A673 (cell line): ENCODE measurements at regions not wholly inside any gene's neighbourhood (a gene's known extent, or its start where the extent isn't known, plus 50 kb on each side); places are given as distances from the start of the nearest gene placed in this dataset.

ENCODE experiments used
- BruUV-seq: library from RNA; stranded (reverse); fragments of 400-500 nt; replicated peaks from 2 replicates; lab custom pipeline; 2021; lab: Mats Ljungman, UMichigan
- CTCF ChIA-PET: fragments of 300-600 bp; sonication (Branson Sonifier 250); formaldehyde crosslinking; loops from one replicate; lab custom pipeline; 2022; ENCODE audit warnings: antibody characterized with exemption; lab: Charles Lee
- POLR2A ChIA-PET: fragments of 300-600 bp; sonication (Branson Sonifier 250); formaldehyde crosslinking; loops from one replicate; lab custom pipeline; 2022; ENCODE audit warnings: antibody characterized with exemption; ENCODE audit not compliant: low non-redundant PET; lab: Charles Lee
- DNase-seq: peaks from one replicate; pipeline ENCODE4 v3.0.0-alpha.2; 2015; ENCODE audit warnings: low spot score
- H3K27ac ChIP-seq: fragments of 200-600 bp; sonication (generic); 2 replicates; pipeline ENCODE4 v1.5.1; 2016; ENCODE audit warnings: mixed run types, low read depth, mild to moderate bottlenecking, mixed read lengths, antibody characterized with exemption, low read length; ENCODE audit not compliant: poor library complexity, severe bottlenecking
- H3K27me3 ChIP-seq: fragments of 200-600 bp; sonication (generic); replicated peaks from 2 replicates; pipeline ENCODE4 v1.6.1; 2017; ENCODE audit warnings: mixed run types, low read depth, mild to moderate bottlenecking, mixed read lengths, antibody characterized with exemption, low read length; ENCODE audit not compliant: insufficient read depth, poor library complexity
- H3K36me3 ChIP-seq: fragments of 200-600 bp; sonication (generic); 2 replicates; pipeline ENCODE4 v1.6.1; 2016; ENCODE audit warnings: mixed run types, mild to moderate bottlenecking, mixed read lengths, antibody characterized with exemption, low read length; ENCODE audit not compliant: insufficient read depth, poor library complexity, severe bottlenecking
- H3K4me1 ChIP-seq: fragments of 200-600 bp; sonication (generic); 2 replicates; pipeline ENCODE4 v1.6.1; 2017; ENCODE audit warnings: mixed run types, mild to moderate bottlenecking, mixed read lengths, antibody characterized with exemption, low read length; ENCODE audit not compliant: insufficient read depth, poor library complexity, severe bottlenecking
- H3K4me3 ChIP-seq: fragments of 200-600 bp; sonication (generic); 2 replicates; pipeline ENCODE4 v1.5.1; 2016; ENCODE audit warnings: low read depth, mixed run types, mild to moderate bottlenecking, mixed read lengths, low read length; ENCODE audit not compliant: poor library complexity, severe bottlenecking
- H3K9me3 ChIP-seq: fragments of 200-600 bp; sonication (generic); 2 replicates; pipeline ENCODE4 v1.6.1; 2016; ENCODE audit warnings: mixed run types, low read depth, mild to moderate bottlenecking, mixed read lengths, antibody characterized with exemption, low read length; ENCODE audit not compliant: poor library complexity, severe bottlenecking
- EZH2 ChIP-seq: fragments of 200-600 bp; sonication (generic); IDR thresholded peaks from 2 replicates; pipeline ENCODE4 v1.6.1; 2017; ENCODE audit warnings: borderline replicate concordance, low read depth, mild to moderate bottlenecking, mixed read lengths, antibody characterized with exemption, low read length; ENCODE audit not compliant: poor library complexity, severe bottlenecking
- intact Hi-C: fragments of 100-400 bp; cut with micrococcal nuclease; formaldehyde crosslinking; loops from one replicate; pipeline ENCODE4 v1.10.0; 2022; ENCODE audit not compliant: unreplicated experiment
- TF ChIP-seq, protein P1 (sequence below): fragments of 300-800, 200-600 bp; sonication (generic); conservative IDR thresholded peaks from 2 replicates; pipeline ENCODE4 v1.5.1; 2017; ENCODE audit warnings: low read depth, mild to moderate bottlenecking, antibody characterized with exemption, low read length, moderate library complexity, mixed read lengths

- H3K4me3 ChIP-seq, result no peak overlapping the region
- CTCF ChIA-PET, result no interaction called here
- peak; percentile 88 for DNase-seq
- no TSS peak for BruUV-seq
- no peaks in the 10 kb centered on the region for H3K27me3 ChIP-seq
- POLR2A ChIA-PET, result interaction anchor here (0.6 kb wide), 1 partner anchor 65 kb away, joined by 5 read pairs; no protein-coding TSS in a partner anchor
- no peak for TF ChIP-seq EZH2
- intact Hi-C loops, result no loop called here
- H3K27ac ChIP-seq, result peak overlapping the region; percentile 48
- H3K4me1 ChIP-seq, result peaks cover 51% of the 10 kb centered on the region
- no peaks in the 10 kb centered on the region for H3K9me3 ChIP-seq
- H3K36me3 ChIP-seq, result no peaks in the 10 kb centered on the region
Observed at GRCh38 chr2:216555274-216555673, 56.6 kb downstream of the RPL37A start.

GRCh38 chr2:216556202-216556601 is 57.6 kb downstream of the RPL37A start:
- peaks cover 42% of the 10 kb centered on the region for H3K4me1 ChIP-seq
- intact Hi-C loops, result no loop called here
- ChIA-PET CTCF (no interaction called here), POLR2A (no interaction called here)
- no peaks in the 10 kb centered on the region for H3K27me3 ChIP-seq
- no peaks in the 10 kb centered on the region for H3K36me3 ChIP-seq
- H3K27ac ChIP-seq, result no peak overlapping the region
- no peak overlapping the region for H3K4me3 ChIP-seq
- no peak for DNase-seq
- H3K9me3 ChIP-seq, result no peaks in the 10 kb centered on the region
- no TSS peak for BruUV-seq
- TF ChIP-seq, protein P1, sequence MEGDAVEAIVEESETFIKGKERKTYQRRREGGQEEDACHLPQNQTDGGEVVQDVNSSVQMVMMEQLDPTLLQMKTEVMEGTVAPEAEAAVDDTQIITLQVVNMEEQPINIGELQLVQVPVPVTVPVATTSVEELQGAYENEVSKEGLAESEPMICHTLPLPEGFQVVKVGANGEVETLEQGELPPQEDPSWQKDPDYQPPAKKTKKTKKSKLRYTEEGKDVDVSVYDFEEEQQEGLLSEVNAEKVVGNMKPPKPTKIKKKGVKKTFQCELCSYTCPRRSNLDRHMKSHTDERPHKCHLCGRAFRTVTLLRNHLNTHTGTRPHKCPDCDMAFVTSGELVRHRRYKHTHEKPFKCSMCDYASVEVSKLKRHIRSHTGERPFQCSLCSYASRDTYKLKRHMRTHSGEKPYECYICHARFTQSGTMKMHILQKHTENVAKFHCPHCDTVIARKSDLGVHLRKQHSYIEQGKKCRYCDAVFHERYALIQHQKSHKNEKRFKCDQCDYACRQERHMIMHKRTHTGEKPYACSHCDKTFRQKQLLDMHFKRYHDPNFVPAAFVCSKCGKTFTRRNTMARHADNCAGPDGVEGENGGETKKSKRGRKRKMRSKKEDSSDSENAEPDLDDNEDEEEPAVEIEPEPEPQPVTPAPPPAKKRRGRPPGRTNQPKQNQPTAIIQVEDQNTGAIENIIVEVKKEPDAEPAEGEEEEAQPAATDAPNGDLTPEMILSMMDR, result no peak
- TF ChIP-seq EZH2, result no peak

GRCh38 chr2:216557413-216557812 is 58.8 kb downstream of the RPL37A start:
- no peaks in the 10 kb centered on the region for H3K9me3 ChIP-seq
- peaks cover 32% of the 10 kb centered on the region for H3K4me1 ChIP-seq
- no TSS peak for BruUV-seq
- no peak overlapping the region for H3K4me3 ChIP-seq
- no peaks in the 10 kb centered on the region for H3K36me3 ChIP-seq
- peak overlapping the region; percentile 30 for H3K27ac ChIP-seq
- CTCF ChIA-PET, result no interaction called here
- intact Hi-C loops, result no loop called here
- no peak for DNase-seq
- no peak for TF ChIP-seq EZH2
- TF ChIP-seq, protein P1, result no peak
- POLR2A ChIA-PET, result no interaction called here
- no peaks in the 10 kb centered on the region for H3K27me3 ChIP-seq

DNA sequence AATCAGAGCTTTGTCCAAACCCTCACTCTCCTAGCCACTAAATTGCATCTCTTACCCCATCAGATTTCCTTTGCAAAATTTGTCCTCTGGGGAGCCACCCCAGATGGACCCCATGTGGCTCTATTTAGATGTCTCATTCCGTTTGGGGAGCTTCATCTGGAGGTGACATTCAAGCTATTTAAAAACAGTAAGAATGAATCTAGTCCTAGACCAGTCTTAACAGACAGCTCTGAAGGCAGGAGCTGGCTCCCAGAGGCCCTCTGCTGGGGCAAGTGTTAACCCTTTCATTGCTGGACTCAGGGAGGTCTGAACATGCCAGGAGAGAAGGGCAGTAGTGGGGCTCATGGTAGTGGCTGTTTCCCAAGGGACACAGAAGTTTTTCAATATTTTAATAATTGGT is 59.2 kb downstream of the RPL37A start:
- BruUV-seq, result no TSS peak
- H3K27ac ChIP-seq, result peak overlapping the region; percentile 30
- no peak overlapping the region for H3K4me3 ChIP-seq
- H3K36me3 ChIP-seq, result no peaks in the 10 kb centered on the region
- peaks cover 32% of the 10 kb centered on the region for H3K4me1 ChIP-seq
- intact Hi-C loops, result no loop called here
- no peaks in the 10 kb centered on the region for H3K9me3 ChIP-seq
- CTCF ChIA-PET, result no interaction called here
- peak; percentile 60 for DNase-seq
- POLR2A ChIA-PET, result no interaction called here
- no peak for TF ChIP-seq EZH2
- TF ChIP-seq, protein P1, result no peak
- no peaks in the 10 kb centered on the region for H3K27me3 ChIP-seq
